Left ventricle myocardium inferior (tissue), 1 donor: ENCODE measurements at regions not wholly inside any gene's neighbourhood (a gene's known extent, or its start where the extent isn't known, plus 50 kb on each side); places are given as distances from the start of the nearest gene placed in this dataset.
A peak's percentile ranks its signal among the peaks of the same experiment; 100 is the strongest.
"Not testable (repeated sequence)": the region's sequence is repeated elsewhere in the genome, so short reads cannot be mapped to it uniquely, and the experiment has no call there.

Experiments used
- DNase-seq: peaks from one replicate; pipeline ENCODE4 v3.0.0-alpha.2; 2020
- H3K27ac ChIP-seq: fragments of 200-600 bp; replicated peaks from 2 replicates; pipeline ENCODE4 v1.8.0; 2021
- H3K27me3 ChIP-seq: fragments of 200-600 bp; 2 replicates; pipeline ENCODE4 v1.8.0; 2021; ENCODE audit warnings: low read depth
- H3K36me3 ChIP-seq: fragments of 200-600 bp; 2 replicates; pipeline ENCODE4 v1.8.0; 2021
- H3K4me1 ChIP-seq: fragments of 200-600 bp; 2 replicates; pipeline ENCODE4 v1.8.0; 2021
- H3K4me3 ChIP-seq: fragments of 200-600 bp; 2 replicates; pipeline ENCODE4 v1.8.0; 2021; ENCODE audit warnings: mild to moderate bottlenecking, moderate library complexity
- H3K9me3 ChIP-seq: fragments of 200-600 bp; replicated peaks from 2 replicates; pipeline ENCODE4 v1.8.0; 2021
- intact Hi-C: fragments of 100-400 bp; cut with micrococcal nuclease; formaldehyde crosslinking; loops from one replicate; pipeline ENCODE4 v1.11.0; 2022
- TF ChIP-seq, protein P1 (sequence below): fragments of 200-600 bp; IDR thresholded peaks from 2 replicates; pipeline ENCODE4 v1.8.0; 2021; ENCODE audit warnings: antibody characterized with exemption, mild to moderate bottlenecking, borderline replicate concordance
- donor health status: DM: no; HTN: yes; CAD: no; lungs with severe emphysema.

DNA sequence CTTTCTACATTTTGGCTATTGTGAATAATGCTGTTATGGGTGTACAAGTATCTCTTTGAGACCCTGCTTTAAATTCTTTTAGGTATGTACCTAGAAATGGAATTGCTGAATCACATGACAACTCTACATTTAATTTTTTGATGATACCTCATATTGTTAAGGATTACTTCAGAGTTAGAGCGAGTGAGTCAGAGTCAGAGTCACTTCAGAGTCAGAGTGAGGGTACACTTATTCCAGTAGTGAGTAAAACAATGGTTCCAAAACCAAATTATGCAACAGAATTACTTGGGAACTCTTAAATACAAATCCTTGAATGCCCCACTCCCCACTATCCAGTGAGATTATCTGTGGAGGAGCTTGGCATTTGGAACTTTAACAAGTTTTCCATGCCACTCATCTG lies 50.3 kb upstream of the SNRK start:
- Histone ChIP-seq H3K27ac (no peak overlapping the region), H3K4me1 (peaks cover 6% of the 10 kb centered on the region), H3K9me3 (no peaks in the 10 kb centered on the region), H3K36me3 (no peaks in the 10 kb centered on the region), H3K27me3 (no peaks in the 10 kb centered on the region), H3K4me3 (no peak overlapping the region)
- intact Hi-C loops = no loop called here
- DNase-seq = no peak
- TF ChIP-seq, protein P1, sequence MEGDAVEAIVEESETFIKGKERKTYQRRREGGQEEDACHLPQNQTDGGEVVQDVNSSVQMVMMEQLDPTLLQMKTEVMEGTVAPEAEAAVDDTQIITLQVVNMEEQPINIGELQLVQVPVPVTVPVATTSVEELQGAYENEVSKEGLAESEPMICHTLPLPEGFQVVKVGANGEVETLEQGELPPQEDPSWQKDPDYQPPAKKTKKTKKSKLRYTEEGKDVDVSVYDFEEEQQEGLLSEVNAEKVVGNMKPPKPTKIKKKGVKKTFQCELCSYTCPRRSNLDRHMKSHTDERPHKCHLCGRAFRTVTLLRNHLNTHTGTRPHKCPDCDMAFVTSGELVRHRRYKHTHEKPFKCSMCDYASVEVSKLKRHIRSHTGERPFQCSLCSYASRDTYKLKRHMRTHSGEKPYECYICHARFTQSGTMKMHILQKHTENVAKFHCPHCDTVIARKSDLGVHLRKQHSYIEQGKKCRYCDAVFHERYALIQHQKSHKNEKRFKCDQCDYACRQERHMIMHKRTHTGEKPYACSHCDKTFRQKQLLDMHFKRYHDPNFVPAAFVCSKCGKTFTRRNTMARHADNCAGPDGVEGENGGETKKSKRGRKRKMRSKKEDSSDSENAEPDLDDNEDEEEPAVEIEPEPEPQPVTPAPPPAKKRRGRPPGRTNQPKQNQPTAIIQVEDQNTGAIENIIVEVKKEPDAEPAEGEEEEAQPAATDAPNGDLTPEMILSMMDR = no peak

DNA sequence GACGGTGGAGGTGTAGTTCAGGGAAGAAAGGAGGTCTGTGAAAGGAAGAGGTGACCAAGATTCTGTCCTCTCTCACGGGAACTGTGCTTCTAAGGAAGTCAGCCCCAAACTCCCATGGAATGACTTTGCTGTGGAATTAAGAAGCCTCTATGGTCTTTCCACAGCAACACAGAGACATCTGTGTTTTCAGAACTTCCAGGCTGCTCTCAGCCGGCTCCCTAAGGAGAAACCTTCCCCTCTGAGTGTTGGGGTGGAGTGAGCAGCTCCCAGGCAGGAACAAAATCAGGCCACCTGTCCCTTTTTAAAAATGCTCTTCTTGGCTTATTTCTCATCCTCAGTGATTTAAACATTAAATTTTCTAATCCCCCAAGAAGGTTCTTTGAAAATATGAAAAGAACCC lies 53.3 kb upstream of the SNRK start:
- H3K4me1 ChIP-seq = no peaks in the 10 kb centered on the region
- H3K4me3 ChIP-seq = no peak overlapping the region
- TF ChIP-seq, protein P1 = no peak
- intact Hi-C loops = no loop called here
- peak overlapping the region; percentile 7 for H3K27ac ChIP-seq
- no peaks in the 10 kb centered on the region for H3K27me3 ChIP-seq
- H3K36me3 ChIP-seq = no peaks in the 10 kb centered on the region
- H3K9me3 ChIP-seq = peaks cover 10% of the 10 kb centered on the region
- DNase-seq = no peak

DNA sequence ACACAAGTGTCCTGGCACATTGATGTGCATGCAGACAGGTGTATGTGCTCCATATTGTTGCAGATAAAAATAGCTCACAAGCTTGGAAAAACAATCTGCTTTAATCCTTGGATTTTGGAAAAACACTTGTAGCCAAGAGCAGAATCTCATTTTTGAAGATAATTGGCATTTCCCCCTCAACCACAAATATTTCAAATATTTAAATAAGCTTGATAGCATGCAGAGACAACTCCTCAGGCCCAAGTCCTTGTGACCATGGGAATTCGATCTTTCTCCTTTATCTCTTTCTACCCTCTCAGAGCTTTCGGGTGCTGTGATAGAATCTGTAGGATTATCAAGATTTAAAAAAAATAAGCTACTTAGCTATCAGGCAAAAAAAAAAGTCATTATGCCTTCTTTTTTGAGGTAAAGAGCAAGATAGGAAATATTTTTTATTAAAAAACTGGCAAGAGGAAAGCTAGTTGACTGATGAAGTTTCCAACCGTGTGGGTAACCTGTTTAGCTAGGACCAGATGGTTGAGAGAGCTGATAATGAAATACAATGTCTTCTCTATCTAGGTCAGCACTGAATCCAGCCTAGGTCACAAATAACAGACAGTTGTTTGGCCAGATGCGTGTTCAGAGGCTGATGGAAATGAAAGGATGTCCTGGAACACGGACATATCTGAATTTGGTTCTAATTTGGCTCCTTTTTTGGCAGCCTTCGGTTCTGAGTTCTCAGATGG lies 54.9 kb upstream of the SNRK start:
- H3K27me3 ChIP-seq = no peaks in the 10 kb centered on the region
- H3K4me1 ChIP-seq = no peaks in the 10 kb centered on the region
- H3K27ac ChIP-seq = peak overlapping the region; percentile 1
- TF ChIP-seq, protein P1 = no peak
- H3K9me3 ChIP-seq = peaks cover 25% of the 10 kb centered on the region
- intact Hi-C loops = no loop called here
- no peak overlapping the region for H3K4me3 ChIP-seq
- no peaks in the 10 kb centered on the region for H3K36me3 ChIP-seq
- no peak for DNase-seq

DNA sequence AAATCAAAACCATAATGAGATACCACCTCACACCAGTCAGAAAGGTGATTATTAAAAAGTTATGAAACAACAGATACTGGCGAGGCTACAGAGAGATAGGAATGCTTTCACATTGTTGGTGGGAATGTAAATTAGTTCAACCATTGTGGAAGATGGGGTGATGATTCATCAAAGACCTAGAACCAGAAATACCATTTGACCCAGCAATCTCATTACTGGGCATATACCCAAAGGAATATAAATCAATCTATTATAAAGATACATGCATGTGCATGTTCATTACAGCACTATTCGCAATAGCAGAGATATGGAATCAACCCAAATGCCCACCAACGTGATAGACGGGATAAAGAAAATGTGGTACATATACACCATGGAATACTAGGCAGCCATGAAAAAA lies 56.5 kb upstream of the SNRK start:
- intact Hi-C loops, H3K4me3 ChIP-seq, H3K27ac ChIP-seq, H3K4me1 ChIP-seq, H3K27me3 ChIP-seq, H3K36me3 ChIP-seq, DNase-seq: not testable (repeated sequence)
- peaks cover 25% of the 10 kb centered on the region for H3K9me3 ChIP-seq

DNA sequence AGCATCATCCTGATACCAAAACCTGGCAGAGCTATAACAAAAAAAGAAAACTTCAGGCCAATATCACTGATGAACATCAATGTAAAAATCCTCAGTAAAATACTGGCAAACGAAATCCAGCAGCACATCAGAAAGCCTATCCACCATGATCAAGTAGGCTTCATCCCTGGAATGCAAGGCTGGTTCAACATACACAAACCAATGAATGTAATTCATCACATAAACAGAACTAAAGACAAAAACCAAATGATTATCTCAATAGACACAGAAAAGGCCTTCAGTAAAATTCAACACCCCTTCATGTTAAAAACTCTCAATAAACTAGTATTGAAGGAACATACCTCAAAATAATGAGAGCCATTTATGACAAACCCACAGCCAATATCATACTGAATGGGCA lies 58.7 kb upstream of the SNRK start:
- H3K36me3 ChIP-seq, H3K27ac ChIP-seq, H3K4me3 ChIP-seq, H3K4me1 ChIP-seq, DNase-seq, intact Hi-C loops, H3K27me3 ChIP-seq: not testable (repeated sequence)
- peaks cover 35% of the 10 kb centered on the region for H3K9me3 ChIP-seq

DNA sequence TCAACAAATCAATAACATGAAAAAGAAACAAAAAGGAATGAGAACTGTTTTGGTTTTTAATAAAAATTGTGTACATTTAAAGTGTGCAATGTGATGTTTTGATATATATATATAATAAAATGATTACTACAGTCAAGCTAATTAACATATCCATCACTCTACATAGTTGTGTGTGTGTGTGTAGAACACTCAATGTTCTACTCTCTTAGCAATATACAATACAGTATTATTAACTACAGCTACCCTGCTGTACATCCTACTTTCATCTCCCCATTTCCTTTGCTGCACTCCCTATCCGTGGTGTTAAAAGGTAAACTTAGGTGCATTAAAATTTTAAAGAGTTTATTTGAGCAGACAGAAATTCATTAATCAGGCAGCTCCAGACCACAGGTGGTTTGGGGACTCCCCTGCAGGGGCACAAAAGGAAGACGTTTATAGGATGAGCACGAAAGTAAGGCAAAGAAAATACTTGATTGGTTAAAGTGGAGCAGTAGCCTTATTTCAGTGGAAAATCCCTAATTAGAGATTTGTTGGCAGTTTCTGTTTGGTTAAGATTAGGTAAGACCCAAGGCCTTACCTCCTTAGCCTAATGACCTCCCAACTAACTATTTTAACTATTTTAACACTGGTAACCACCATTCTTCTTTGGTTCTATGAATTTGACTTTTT lies 61.8 kb upstream of the SNRK start:
- no peak overlapping the region for H3K4me3 ChIP-seq
- peaks cover 37% of the 10 kb centered on the region for H3K9me3 ChIP-seq
- TF ChIP-seq, protein P1 = no peak
- H3K27me3 ChIP-seq = no peaks in the 10 kb centered on the region
- DNase-seq = no peak
- intact Hi-C loops = no loop called here
- H3K4me1 ChIP-seq = no peaks in the 10 kb centered on the region
- no peaks in the 10 kb centered on the region for H3K36me3 ChIP-seq
- no peak overlapping the region for H3K27ac ChIP-seq
